ENCODE measurements at regions not wholly inside any gene's neighbourhood (a gene's known extent, or its start where the extent isn't known, plus 50 kb on each side); places are given as distances from the start of the nearest gene placed in this dataset.

DNA sequence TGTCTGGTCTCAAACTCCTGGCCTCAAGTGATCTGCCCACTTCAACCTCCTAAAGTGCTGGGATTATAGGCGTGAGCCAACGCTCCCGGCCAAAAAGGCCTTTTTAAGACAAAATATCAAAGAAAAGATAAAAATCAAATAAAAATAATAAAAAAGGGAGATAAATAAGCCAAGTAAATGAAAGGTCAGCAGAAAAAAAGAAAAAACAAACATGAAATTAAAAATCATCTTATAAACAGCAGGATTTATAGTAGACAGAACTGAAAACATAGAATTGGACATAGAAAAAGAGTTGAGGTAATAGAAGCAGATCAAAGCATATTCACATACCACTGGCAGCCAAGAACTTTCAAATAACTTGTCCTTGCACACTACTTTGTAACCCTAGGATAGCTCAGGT, 983.4 kb downstream of the ROBO2 start:
- H3K36me3 Mint-ChIP-seq: no peaks in the 10 kb centered on the region
- H3K4me1 Mint-ChIP-seq (ENCODE audit: low read depth): no peaks in the 10 kb centered on the region
- H3K4me3 Mint-ChIP-seq: no peak overlapping the region
- intact Hi-C loops (cut with micrococcal nuclease): no loop called here
- H3K27ac Mint-ChIP-seq: no peak overlapping the region
- CTCF ChIA-PET: no interaction called here
- H3K9me3 Mint-ChIP-seq: peaks cover 32% of the 10 kb centered on the region
- no peak for DNase-seq
- POLR2A ChIA-PET: no interaction called here
- no peaks in the 10 kb centered on the region for H3K27me3 Mint-ChIP-seq

DNA sequence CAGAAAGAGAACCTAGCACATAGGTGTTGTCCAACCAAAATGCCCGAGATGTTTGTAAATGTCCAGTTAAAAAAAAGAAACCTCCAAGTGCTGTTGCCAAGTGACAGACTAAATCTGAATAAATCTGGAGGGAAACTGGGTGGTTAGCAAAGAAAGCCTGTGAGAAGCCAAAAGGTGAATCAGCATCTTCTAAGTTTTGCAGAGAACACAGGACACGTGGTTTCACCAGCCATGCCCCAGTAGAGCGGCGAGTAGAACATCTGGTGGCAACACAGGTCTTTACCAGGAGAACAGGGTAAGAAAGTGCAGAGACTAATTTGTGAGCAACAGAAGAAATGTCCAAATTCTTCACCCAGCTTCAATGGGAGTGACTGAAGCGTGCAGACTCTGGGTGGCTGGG, 986.0 kb downstream of the ROBO2 start:
- no peak for DNase-seq
- intact Hi-C loops (cut with micrococcal nuclease): no loop called here
- POLR2A ChIA-PET: no interaction called here
- CTCF ChIA-PET: no interaction called here
- Mint-ChIP-seq H3K4me3 (no peak overlapping the region), H3K27ac (no peak overlapping the region), H3K27me3 (no peaks in the 10 kb centered on the region), H3K9me3 (peaks cover 33% of the 10 kb centered on the region), H3K36me3 (no peaks in the 10 kb centered on the region), H3K4me1 (ENCODE audit: low read depth) (no peaks in the 10 kb centered on the region)

DNA sequence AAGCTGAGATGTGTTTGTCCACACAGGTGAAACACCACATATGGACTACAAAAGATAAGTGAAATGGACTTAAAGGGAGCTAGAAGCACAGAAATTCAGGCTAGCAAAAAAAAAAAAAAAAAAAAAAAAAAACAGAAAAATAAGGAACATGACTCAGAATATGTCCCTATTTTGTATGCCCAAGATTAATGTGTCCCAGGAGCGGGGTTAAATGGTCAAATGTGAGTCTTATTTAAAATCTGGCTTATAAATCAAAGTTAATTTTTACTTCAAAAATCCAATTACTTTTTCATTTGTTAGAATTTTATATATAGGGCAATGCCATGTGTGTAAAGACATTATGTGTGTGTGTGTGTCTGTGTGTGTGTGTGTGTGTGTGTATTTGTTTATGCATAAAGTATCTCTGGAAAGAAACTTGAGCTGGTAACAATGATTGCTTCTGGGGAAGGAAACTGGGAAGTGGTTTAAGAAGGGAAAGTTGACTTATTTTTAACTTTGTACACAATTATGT, 986.5 kb downstream of the ROBO2 start:
- H3K36me3 Mint-ChIP-seq: no peaks in the 10 kb centered on the region
- no peaks in the 10 kb centered on the region for H3K27me3 Mint-ChIP-seq
- ChIA-PET CTCF (no interaction called here), POLR2A (no interaction called here)
- intact Hi-C loops (cut with micrococcal nuclease): no loop called here
- H3K27ac Mint-ChIP-seq: no peak overlapping the region
- DNase-seq: no peak
- H3K4me1 Mint-ChIP-seq (ENCODE audit: low read depth): no peaks in the 10 kb centered on the region
- H3K9me3 Mint-ChIP-seq: peaks cover 33% of the 10 kb centered on the region
- H3K4me3 Mint-ChIP-seq: no peak overlapping the region

DNA sequence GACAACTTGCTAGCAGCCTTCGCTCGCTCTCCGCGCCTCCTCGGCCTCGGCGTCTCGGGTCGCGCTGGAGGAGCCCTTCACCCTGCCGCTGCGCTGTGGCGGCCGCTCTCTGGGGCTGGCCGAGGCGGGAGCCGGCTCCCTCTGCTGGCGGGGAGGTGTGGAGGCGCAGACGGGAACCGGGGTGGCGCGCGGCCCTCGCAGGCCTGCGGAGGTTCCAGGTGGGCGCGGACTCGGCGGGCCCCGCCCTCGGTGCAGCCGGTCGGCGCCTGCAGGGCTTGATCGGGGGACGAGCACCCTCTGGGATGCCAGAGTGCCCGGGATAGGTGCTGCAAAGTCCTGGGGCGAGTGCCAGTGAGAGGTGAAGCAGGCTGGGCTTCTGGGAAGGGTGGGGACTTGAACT, 989.9 kb downstream of the ROBO2 start:
- POLR2A ChIA-PET: no interaction called here
- Mint-ChIP-seq H3K9me3 (peaks cover 20% of the 10 kb centered on the region), H3K27me3 (no peaks in the 10 kb centered on the region)

DNA sequence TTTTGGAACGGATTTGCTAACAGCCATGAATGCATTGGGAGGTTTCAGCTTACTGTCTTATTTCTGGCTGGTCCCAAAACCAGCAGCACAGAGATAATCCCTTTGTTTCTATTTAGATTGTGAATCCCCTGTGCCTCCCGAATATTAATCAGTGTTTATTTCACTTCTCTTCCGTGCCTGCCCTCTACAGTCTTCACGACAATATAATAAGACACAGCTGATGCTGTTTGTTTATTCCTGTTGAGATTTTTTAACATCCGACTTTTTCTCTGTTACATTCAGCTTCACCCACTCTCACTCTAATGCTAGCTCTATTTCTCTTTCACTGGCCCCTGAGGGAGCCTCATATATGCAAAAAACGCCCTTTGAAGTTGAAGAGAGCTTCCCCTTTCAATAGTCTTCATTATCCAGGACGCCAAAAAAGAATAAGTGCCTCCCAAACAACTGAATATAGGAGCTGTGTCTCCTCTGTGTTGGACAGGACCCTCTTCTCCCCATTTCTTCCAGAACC, 995.3 kb downstream of the ROBO2 start:
- ChIA-PET CTCF (no interaction called here), POLR2A (no interaction called here)
- DNase-seq: no peak
- Mint-ChIP-seq H3K4me3 (no peak overlapping the region), H3K9me3 (peaks cover 8% of the 10 kb centered on the region), H3K27ac (no peak overlapping the region), H3K4me1 (ENCODE audit: low read depth) (no peaks in the 10 kb centered on the region), H3K36me3 (no peaks in the 10 kb centered on the region), H3K27me3 (no peaks in the 10 kb centered on the region)
- intact Hi-C loops (cut with micrococcal nuclease): no loop called here

More for the DNA sequence above, 989.9 kb downstream of the ROBO2 start:
- no peak overlapping the region for H3K27ac Mint-ChIP-seq
- no peak for DNase-seq
- intact Hi-C loops (cut with micrococcal nuclease): no loop called here
- CTCF ChIA-PET: no interaction called here
- H3K4me3 Mint-ChIP-seq: no peak overlapping the region
- H3K4me1 Mint-ChIP-seq (ENCODE audit: low read depth): no peaks in the 10 kb centered on the region
- H3K36me3 Mint-ChIP-seq: no peaks in the 10 kb centered on the region

DNA sequence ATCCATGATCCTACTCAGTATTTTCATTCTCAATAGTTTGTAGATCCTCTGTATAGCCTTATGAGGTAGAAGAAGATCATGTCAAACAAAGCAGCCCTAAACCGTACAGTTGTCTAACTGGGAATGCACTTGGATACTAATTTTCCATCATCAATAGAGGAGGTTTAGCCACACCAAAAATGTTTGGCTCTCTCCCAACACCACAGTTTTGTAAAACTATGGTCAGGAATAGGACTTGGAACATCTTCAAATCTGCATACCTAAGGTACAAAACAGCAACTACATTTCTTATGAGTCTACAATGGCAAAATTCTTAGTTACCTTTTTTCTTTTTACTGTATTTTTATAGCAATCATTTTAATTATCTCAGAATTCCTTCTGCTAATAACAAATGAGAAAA, 1001.6 kb downstream of the ROBO2 start:
- H3K27me3 Mint-ChIP-seq: no peaks in the 10 kb centered on the region
- ChIA-PET POLR2A (no interaction called here), CTCF (no interaction called here)
- H3K36me3 Mint-ChIP-seq: no peaks in the 10 kb centered on the region
- H3K9me3 Mint-ChIP-seq: peaks cover 8% of the 10 kb centered on the region
- DNase-seq: no peak
- intact Hi-C loops (cut with micrococcal nuclease): no loop called here
- H3K4me3 Mint-ChIP-seq: no peak overlapping the region
- no peaks in the 10 kb centered on the region for H3K4me1 Mint-ChIP-seq (ENCODE audit: low read depth)
- no peak overlapping the region for H3K27ac Mint-ChIP-seq

DNA sequence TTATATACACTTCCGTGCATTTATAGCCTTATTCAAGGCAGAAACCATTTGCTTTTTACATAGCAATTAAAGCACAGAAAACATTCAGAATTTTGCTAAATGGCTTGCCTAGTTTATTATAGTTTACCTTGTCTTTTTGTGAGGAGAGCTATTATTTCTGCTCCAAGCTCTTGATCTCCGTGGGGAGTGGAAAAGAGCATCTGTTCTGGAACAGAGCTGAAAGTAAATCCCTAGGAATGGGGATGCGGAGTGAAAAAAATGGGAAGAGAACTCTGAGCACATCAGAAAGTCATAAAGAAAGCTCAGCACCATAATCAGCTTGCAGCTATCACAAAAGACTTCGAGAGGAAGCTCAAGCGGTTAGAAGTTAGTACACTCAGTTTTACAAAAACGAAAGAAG, 1006.7 kb downstream of the ROBO2 start:
- DNase-seq: no peak
- ChIA-PET CTCF (no interaction called here), POLR2A (no interaction called here)
- Mint-ChIP-seq H3K27me3 (no peaks in the 10 kb centered on the region), H3K27ac (no peak overlapping the region), H3K9me3 (peaks cover 7% of the 10 kb centered on the region), H3K36me3 (no peaks in the 10 kb centered on the region), H3K4me3 (no peak overlapping the region), H3K4me1 (ENCODE audit: low read depth) (no peaks in the 10 kb centered on the region)
- intact Hi-C loops (cut with micrococcal nuclease): no loop called here

DNA sequence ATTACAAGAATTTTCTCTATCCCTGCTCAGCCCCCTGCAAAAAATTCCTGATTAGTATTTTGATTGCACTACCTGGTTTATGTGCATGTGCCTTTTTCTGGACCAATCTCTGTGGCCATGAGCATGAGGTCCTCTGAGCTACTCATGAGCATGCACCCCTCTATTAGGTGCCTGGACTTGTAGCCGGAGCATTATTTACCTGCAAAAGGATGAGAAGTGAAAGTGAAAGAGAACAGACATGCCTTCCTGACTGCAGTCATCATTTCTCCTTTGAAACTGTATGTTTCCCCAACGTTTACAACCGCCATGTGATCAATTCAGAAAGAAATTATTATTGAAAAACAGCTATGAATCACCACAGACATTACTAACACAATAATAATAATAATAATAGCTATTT, 1008.8 kb downstream of the ROBO2 start:
- H3K27me3 Mint-ChIP-seq: no peaks in the 10 kb centered on the region
- no peak overlapping the region for H3K27ac Mint-ChIP-seq
- ChIA-PET CTCF (no interaction called here), POLR2A (no interaction called here)
- intact Hi-C loops (cut with micrococcal nuclease): no loop called here
- H3K4me1 Mint-ChIP-seq (ENCODE audit: low read depth): no peaks in the 10 kb centered on the region
- H3K9me3 Mint-ChIP-seq: peaks cover 11% of the 10 kb centered on the region
- H3K36me3 Mint-ChIP-seq: no peaks in the 10 kb centered on the region
- H3K4me3 Mint-ChIP-seq: no peak overlapping the region
- no peak for DNase-seq

DNA sequence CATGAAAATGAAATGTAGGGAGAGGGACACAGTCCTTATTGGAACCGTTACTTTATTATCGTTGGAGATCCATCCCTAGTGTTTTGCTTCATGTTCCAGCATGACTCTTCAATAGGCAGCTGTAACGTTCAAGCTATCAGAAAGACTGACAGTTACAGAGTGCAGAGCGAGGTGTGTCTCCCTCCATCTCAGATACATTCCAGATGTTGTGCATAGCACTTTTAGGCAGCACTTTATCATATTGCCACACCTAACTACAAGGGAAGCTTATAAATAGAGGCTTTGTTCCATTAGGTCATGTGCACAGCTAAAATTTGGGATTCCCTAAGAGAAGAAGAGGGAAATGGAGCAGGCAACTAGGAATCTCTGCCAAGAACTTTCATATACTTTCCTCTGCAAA, 1009.6 kb downstream of the ROBO2 start:
- no peak for DNase-seq
- Mint-ChIP-seq H3K27me3 (no peaks in the 10 kb centered on the region), H3K27ac (no peak overlapping the region), H3K9me3 (peaks cover 8% of the 10 kb centered on the region), H3K4me3 (no peak overlapping the region), H3K36me3 (no peaks in the 10 kb centered on the region), H3K4me1 (ENCODE audit: low read depth) (no peaks in the 10 kb centered on the region)
- POLR2A ChIA-PET: no interaction called here
- CTCF ChIA-PET: no interaction called here
- intact Hi-C loops (cut with micrococcal nuclease): no loop called here

DNA sequence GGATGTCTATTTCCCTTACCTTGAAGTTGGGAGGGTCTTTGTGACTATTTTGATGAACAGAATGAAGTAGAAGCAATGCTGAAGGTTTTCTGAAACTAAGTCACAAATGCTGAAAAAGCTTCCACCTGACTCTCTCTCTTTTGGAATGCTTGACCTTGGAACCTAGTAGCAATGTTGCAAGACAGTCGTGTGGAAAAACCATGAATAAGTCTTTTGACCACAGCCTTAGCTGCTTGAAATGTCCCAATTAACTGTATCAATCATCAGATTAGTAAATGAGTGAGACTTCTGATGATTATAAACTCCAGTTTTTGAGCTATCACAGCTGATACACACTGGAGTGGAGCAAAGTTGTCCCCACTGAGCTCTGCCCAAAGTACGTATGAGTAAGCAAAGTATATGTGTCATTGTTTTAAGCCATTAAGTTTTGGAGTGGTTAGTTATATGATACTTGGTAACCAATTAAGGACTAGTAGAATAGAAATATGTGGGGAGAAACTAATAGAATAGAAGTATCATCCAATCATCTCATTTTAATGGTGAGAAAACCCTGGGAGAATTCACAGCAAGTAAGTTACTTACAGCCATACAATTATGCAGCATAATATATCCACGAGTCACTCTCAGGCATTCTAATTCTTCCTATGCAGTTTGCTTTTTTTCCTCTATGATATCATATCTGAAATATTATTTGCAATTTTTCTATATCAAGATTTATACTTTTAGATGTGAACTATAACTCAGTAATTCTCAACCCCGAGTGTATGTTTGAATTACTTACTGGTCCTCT, 1010.6 kb downstream of the ROBO2 start:
- ChIA-PET CTCF (no interaction called here), POLR2A (no interaction called here)
- intact Hi-C loops (cut with micrococcal nuclease): no loop called here
- H3K27ac Mint-ChIP-seq: no peak overlapping the region
- no peaks in the 10 kb centered on the region for H3K36me3 Mint-ChIP-seq
- H3K27me3 Mint-ChIP-seq: no peaks in the 10 kb centered on the region
- DNase-seq: no peak
- no peaks in the 10 kb centered on the region for H3K4me1 Mint-ChIP-seq (ENCODE audit: low read depth)
- H3K4me3 Mint-ChIP-seq: no peak overlapping the region
- H3K9me3 Mint-ChIP-seq: peaks cover 13% of the 10 kb centered on the region

DNA sequence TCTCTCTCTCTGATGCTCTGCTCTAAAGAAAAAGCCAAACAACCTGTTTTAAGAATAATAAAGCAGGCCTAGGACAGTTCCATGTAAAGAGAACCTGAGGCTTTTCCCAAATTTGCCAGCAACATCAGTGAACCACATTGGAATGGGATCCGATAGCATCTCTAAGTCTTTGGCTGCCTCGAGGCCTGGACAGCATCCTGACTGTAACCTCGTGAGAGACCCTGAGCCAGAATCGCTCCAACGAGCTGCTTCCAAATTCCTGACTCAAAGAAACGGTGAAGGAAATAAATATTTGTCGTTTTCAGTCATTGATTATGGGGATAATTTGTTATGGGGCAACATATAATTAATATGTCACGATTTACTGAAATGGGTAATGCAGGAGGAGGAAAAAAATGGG, 1012.8 kb downstream of the ROBO2 start:
- H3K4me3 Mint-ChIP-seq: no peak overlapping the region
- POLR2A ChIA-PET: no interaction called here
- H3K4me1 Mint-ChIP-seq (ENCODE audit: low read depth): no peaks in the 10 kb centered on the region
- no peaks in the 10 kb centered on the region for H3K36me3 Mint-ChIP-seq
- no peaks in the 10 kb centered on the region for H3K27me3 Mint-ChIP-seq
- DNase-seq: no peak
- H3K9me3 Mint-ChIP-seq: peaks cover 16% of the 10 kb centered on the region
- CTCF ChIA-PET: no interaction called here
- no peak overlapping the region for H3K27ac Mint-ChIP-seq
- intact Hi-C loops (cut with micrococcal nuclease): no loop called here

DNA sequence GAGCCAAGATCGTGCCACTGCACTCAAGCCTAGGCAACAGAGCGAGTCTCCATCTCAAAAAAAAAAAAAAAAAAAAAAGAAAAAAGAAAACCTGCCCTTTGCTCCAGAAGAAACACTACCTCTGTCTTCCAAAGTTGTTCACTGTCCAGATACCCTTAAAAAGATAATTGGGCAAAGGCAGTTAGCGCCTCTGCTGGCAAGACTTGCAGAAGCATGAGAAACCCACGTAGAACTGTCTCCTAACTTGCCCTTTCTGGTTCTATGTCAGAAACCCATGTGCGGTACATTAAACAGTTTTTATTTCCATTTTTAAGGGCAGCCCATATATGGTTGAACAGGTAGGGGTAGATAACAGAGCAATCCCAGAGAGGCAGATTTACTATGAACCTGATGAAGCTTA, 1026.4 kb downstream of the ROBO2 start:
- intact Hi-C loops (cut with micrococcal nuclease): no loop called here
- H3K9me3 Mint-ChIP-seq: peaks cover 21% of the 10 kb centered on the region
- H3K4me1 Mint-ChIP-seq (ENCODE audit: low read depth): no peaks in the 10 kb centered on the region
- H3K36me3 Mint-ChIP-seq: no peaks in the 10 kb centered on the region
- CTCF ChIA-PET: no interaction called here
- POLR2A ChIA-PET: no interaction called here
- no peak for DNase-seq
- H3K27me3 Mint-ChIP-seq: no peaks in the 10 kb centered on the region
- no peak overlapping the region for H3K4me3 Mint-ChIP-seq
- no peak overlapping the region for H3K27ac Mint-ChIP-seq

DNA sequence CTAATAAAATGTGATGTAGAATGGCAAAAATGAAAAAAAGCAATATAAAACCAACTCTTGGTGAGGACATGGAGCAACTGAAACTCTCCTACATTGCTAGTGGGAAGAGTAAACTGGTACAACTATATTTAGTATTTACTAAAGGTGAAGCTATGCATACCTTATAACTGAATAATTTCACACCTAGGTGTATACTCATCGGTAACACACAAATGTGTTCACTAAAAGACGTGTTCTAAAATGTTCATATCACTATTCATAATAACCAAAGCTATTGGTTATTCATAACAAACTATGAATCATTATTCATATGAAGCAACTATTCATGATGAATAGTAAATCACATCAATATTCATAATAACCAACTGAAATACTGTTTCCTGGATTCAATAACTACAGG, 1030.3 kb downstream of the ROBO2 start:
- POLR2A ChIA-PET: no interaction called here
- Mint-ChIP-seq H3K27ac (no peak overlapping the region), H3K36me3 (no peaks in the 10 kb centered on the region), H3K27me3 (no peaks in the 10 kb centered on the region), H3K4me1 (ENCODE audit: low read depth) (no peaks in the 10 kb centered on the region), H3K9me3 (peaks cover 12% of the 10 kb centered on the region), H3K4me3 (no peak overlapping the region)
- intact Hi-C loops (cut with micrococcal nuclease): no loop called here
- CTCF ChIA-PET: no interaction called here
- no peak for DNase-seq

Data from activated CD4-positive, alpha-beta memory T cell treated with anti-CD3 and anti-CD28 coated beads for 36 hours (primary cell).